Neuronal stem cell (in vitro differentiated cells): ENCODE measurements at regions not wholly inside any gene's neighbourhood (a gene's known extent, or its start where the extent isn't known, plus 50 kb on each side); places are given as distances from the start of the nearest gene placed in this dataset.
A peak's percentile ranks its signal among the peaks of the same experiment; 100 is the strongest.

ENCODE experiments used
- DNase-seq: peaks from one replicate; pipeline ENCODE4 v3.0.0-alpha.2; 2013; ENCODE audit warnings: low spot score
- H2AFZ ChIP-seq: one replicate; pipeline ENCODE4 v1.6.1; 2013; ENCODE audit warnings: mild to moderate bottlenecking, low read length, inconsistent platforms
- H2AK5ac ChIP-seq: 2 replicates; pipeline ENCODE4 v1.6.1; 2013; ENCODE audit warnings: low read depth, mild to moderate bottlenecking, inconsistent platforms, low read length, moderate library complexity, mixed read lengths
- H2BK120ac ChIP-seq: 2 replicates; pipeline ENCODE4 v1.6.1; 2013; ENCODE audit warnings: low read depth, mild to moderate bottlenecking, inconsistent platforms, low read length, moderate library complexity, mixed read lengths
- H2BK12ac ChIP-seq: one replicate; pipeline ENCODE4 v1.6.1; 2013; ENCODE audit warnings: low read length, inconsistent platforms
- H2BK15ac ChIP-seq: 2 replicates; pipeline ENCODE4 v1.6.1; 2013; ENCODE audit warnings: mild to moderate bottlenecking, low read length, inconsistent platforms, mixed read lengths
- H2BK5ac ChIP-seq: one replicate; pipeline ENCODE4 v1.6.1; 2013; ENCODE audit warnings: inconsistent platforms, mild to moderate bottlenecking, low read length, moderate library complexity
- H3K14ac ChIP-seq: one replicate; pipeline ENCODE4 v1.6.1; 2013; ENCODE audit warnings: low read length, inconsistent platforms
- H3K18ac ChIP-seq: 2 replicates; pipeline ENCODE4 v1.6.1; 2013; ENCODE audit warnings: low read length, inconsistent platforms
- H3K23ac ChIP-seq: 2 replicates; pipeline ENCODE4 v1.6.1; 2013; ENCODE audit warnings: low read depth, mild to moderate bottlenecking, mixed read lengths, low read length, inconsistent platforms; ENCODE audit not compliant: poor library complexity
- H3K27ac ChIP-seq: replicated peaks from 3 replicates; pipeline ENCODE4 v1.5.1; 2013; ENCODE audit warnings: low read length, inconsistent platforms
- H3K27me3 ChIP-seq, 3 experiments: 2 replicates each; pipeline ENCODE4 v1.6.1; 2013; ENCODE audit warnings: low read length in 3 of 3, mild to moderate bottlenecking in 2 of 3, inconsistent platforms in 1 of 3, low read depth in 1 of 3, mixed read lengths in 1 of 3, moderate library complexity in 1 of 3; ENCODE audit not compliant: control insufficient read depth in 3 of 3, insufficient read depth in 3 of 3
- H3K36me3 ChIP-seq, 2 donors: replicated peaks in 1 of 2; 2 replicates each; pipeline ENCODE4 v1.6.1; 2013; ENCODE audit warnings: low read length in 2 of 2; ENCODE audit not compliant: control insufficient read depth in 2 of 2, insufficient read depth in 2 of 2
- H3K4ac ChIP-seq: 2 replicates; pipeline ENCODE4 v1.6.1; 2013; ENCODE audit warnings: inconsistent platforms, mild to moderate bottlenecking, low read length, moderate library complexity
- H3K4me1 ChIP-seq, 2 donors: 1 replicate in 1 of 2; 2 replicates in 1 of 2; pipeline ENCODE4 v1.6.1; 2013; ENCODE audit warnings: low read length in 2 of 2, low read depth in 1 of 2; ENCODE audit not compliant: control insufficient read depth in 2 of 2, insufficient read depth in 1 of 2
- H3K4me2 ChIP-seq: one replicate; pipeline ENCODE4 v1.6.1; 2013; ENCODE audit warnings: mild to moderate bottlenecking, low read length, inconsistent platforms; ENCODE audit not compliant: insufficient read depth, poor library complexity, severe bottlenecking
- H3K4me3 ChIP-seq, 2 donors: 2 replicates each; pipeline ENCODE4 v1.5.1; 2013; ENCODE audit warnings: low read length in 2 of 2, mild to moderate bottlenecking in 2 of 2, inconsistent platforms in 1 of 2, moderate library complexity in 1 of 2
- H3K79me1 ChIP-seq: one replicate; pipeline ENCODE4 v1.6.1; 2013; ENCODE audit warnings: low read depth, mild to moderate bottlenecking, inconsistent platforms, low read length, moderate library complexity
- H3K9ac ChIP-seq: one replicate; pipeline ENCODE4 v1.6.1; 2013; ENCODE audit warnings: mild to moderate bottlenecking, low read depth, low read length, inconsistent platforms; ENCODE audit not compliant: poor library complexity
- H3K9me3 ChIP-seq, 2 donors: replicated peaks in 1 of 2; 2 replicates each; pipeline versions ENCODE3 to v1.6.1; 2013; ENCODE audit warnings: low read length in 2 of 2, mild to moderate bottlenecking in 2 of 2, inconsistent platforms in 1 of 2, low read depth in 1 of 2, mixed read lengths in 1 of 2, moderate library complexity in 1 of 2; ENCODE audit not compliant: control insufficient read depth in 2 of 2, insufficient read depth in 1 of 2
- H4K8ac ChIP-seq: one replicate; pipeline ENCODE4 v1.6.1; 2013; ENCODE audit warnings: low read depth, mild to moderate bottlenecking, inconsistent platforms, low read length, moderate library complexity
- H4K91ac ChIP-seq: one replicate; pipeline ENCODE4 v1.6.1; 2013; ENCODE audit warnings: low read length, low read depth, mild to moderate bottlenecking, inconsistent platforms; ENCODE audit not compliant: poor library complexity
- WGBS, 2 donors: extraction: QIAGEN DNeasy Blood & Tissue Kit; methylation state at CpG; one replicate each; pipeline ENCODE4 v1.1.7; 2013; ENCODE audit warnings: missing lambda C conversion rate in 2 of 2, mixed read lengths in 1 of 2; ENCODE audit not compliant: insufficient read length in 2 of 2, insufficient replicate concordance in 1 of 2; ENCODE audit errors: extremely low coverage in 2 of 2; 5-methylcytosine and 5-hydroxymethylcytosine counted together

- no CpG with 5 or more reads among the region's 4 CpGs for WGBS, 2 donors
- Histone ChIP-seq H3K27me3 (no peaks in the 10 kb centered on the region), H3K14ac (no peak overlapping the region), H4K91ac (no peak overlapping the region), H3K4me2 (no peak overlapping the region), H4K8ac (no peak overlapping the region), H2BK120ac (no peak overlapping the region), H3K23ac (no peak overlapping the region), H2AFZ (peak overlapping the region; percentile 60), H2BK12ac (no peak overlapping the region), H2BK15ac (no peak overlapping the region), H2AK5ac (no peak overlapping the region), H3K18ac (no peak overlapping the region), H2BK5ac (no peak overlapping the region), H3K4ac (no peak overlapping the region), H3K27ac (no peak overlapping the region), H3K4me1 (peaks cover 2 to 14% of the 10 kb centered on the region in 2 donors), H3K9me3 (no peaks in the 10 kb centered on the region), H3K79me1 (no peaks in the 10 kb centered on the region), H3K36me3 (no peaks in the 10 kb centered on the region), H3K9ac (no peak overlapping the region), H3K4me3 (no peak overlapping the region)
- no peak for DNase-seq
Measured at GRCh38 chr17:69717819-69718218, 303.3 kb downstream of the MAP2K6 start.

DNA sequence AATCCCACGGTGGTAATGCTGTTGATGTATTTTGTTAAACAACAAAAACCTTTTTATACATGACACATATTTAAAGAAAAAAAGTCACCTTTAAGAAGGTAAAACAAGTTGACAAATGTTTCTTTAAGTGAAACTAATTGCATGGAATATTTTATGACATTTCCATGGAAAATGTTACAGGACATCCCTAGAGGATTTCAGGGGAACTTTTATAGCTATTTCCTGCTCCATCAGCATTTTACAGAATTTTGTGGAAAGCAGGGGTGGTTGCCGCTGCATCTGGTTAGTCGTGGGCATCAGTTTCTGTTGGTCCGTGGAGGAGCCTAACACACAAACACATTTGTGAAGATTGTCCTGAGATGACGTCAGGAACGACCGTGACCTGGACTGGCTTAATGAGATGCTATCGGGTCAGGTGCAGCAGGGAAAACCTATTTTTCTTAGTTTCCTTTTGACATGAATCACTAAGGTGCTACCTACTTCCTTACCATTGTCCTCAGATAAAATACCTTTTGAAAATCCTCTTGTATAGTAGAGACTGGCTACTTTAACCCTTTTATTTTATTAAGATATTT is 305.1 kb downstream of the MAP2K6 start:
- Histone ChIP-seq H2BK120ac (no peak overlapping the region), H3K14ac (no peak overlapping the region), H4K8ac (no peak overlapping the region), H2AK5ac (no peak overlapping the region), H3K4ac (no peak overlapping the region), H3K23ac (no peak overlapping the region), H3K27me3 (no peaks in the 10 kb centered on the region), H2BK5ac (no peak overlapping the region), H3K79me1 (no peaks in the 10 kb centered on the region), H2BK15ac (no peak overlapping the region), H3K4me3 (no peak overlapping the region), H3K18ac (no peak overlapping the region), H3K36me3 (no peaks in the 10 kb centered on the region), H3K4me2 (no peak overlapping the region), H3K9ac (no peak overlapping the region), H4K91ac (no peak overlapping the region), H2AFZ (no peak overlapping the region), H2BK12ac (no peak overlapping the region), H3K9me3 (no peaks in the 10 kb centered on the region), H3K4me1 (peaks cover 2 to 14% of the 10 kb centered on the region in 2 donors), H3K27ac (no peak overlapping the region)
- WGBS, 2 donors, result no CpG with 5 or more reads among the region's 8 CpGs
- no peak for DNase-seq

- H2BK120ac ChIP-seq, result no peak overlapping the region
- H2AFZ ChIP-seq, result no peak overlapping the region
- no peak overlapping the region for H4K8ac ChIP-seq
- no peak overlapping the region for H3K23ac ChIP-seq
- WGBS, 2 donors, result no CpG with 5 or more reads among the region's 2 CpGs
- H3K4ac ChIP-seq, result no peak overlapping the region
- no peak overlapping the region for H2BK15ac ChIP-seq
- no peak overlapping the region for H4K91ac ChIP-seq
- H2BK5ac ChIP-seq, result no peak overlapping the region
- H3K4me2 ChIP-seq, result no peak overlapping the region
- no peak overlapping the region for H2BK12ac ChIP-seq
- H3K18ac ChIP-seq, result no peak overlapping the region
- no peaks in the 10 kb centered on the region for H3K9me3 ChIP-seq
- H3K9ac ChIP-seq, result no peak overlapping the region
- no peak overlapping the region for H3K27ac ChIP-seq
- H3K36me3 ChIP-seq, result no peaks in the 10 kb centered on the region
- H3K4me1 ChIP-seq, result peaks cover 2 to 3% of the 10 kb centered on the region in 2 donors
- no peak overlapping the region for H2AK5ac ChIP-seq
- no peaks in the 10 kb centered on the region for H3K79me1 ChIP-seq
- no peak for DNase-seq
- H3K27me3 ChIP-seq, result no peaks in the 10 kb centered on the region
- no peak overlapping the region for H3K14ac ChIP-seq
- H3K4me3 ChIP-seq, result no peak overlapping the region
Measured at GRCh38 chr17:69722518-69722917, 308.0 kb downstream of the MAP2K6 start.

DNA sequence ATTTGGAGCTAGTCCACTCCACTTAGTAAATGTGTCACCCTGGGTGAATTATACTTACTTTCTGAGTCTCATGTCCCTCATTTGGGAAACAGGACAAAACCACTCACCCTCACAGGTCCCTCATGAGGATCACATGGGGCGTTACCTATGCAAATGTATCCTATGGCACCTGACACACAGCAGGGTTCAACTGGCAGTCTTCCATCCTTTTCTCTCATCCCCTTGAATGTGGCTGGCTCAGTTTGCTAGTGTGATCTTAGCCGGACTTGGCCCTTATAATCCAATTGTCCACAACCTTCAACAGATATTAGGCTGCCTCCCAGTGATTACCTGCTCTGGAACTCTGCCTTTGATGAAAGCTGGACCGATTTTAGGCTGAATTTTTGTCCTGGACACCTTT is 308.8 kb downstream of the MAP2K6 start:
- no peaks in the 10 kb centered on the region for H3K36me3 ChIP-seq
- no peak overlapping the region for H4K91ac ChIP-seq
- DNase-seq, result no peak
- no peak overlapping the region for H3K4ac ChIP-seq
- H3K27me3 ChIP-seq, result no peaks in the 10 kb centered on the region
- no CpG with 5 or more reads among the region's 3 CpGs for WGBS, 2 donors
- no peak overlapping the region for H3K18ac ChIP-seq
- no peak overlapping the region for H2BK12ac ChIP-seq
- no peak overlapping the region for H4K8ac ChIP-seq
- no peak overlapping the region for H2BK120ac ChIP-seq
- no peak overlapping the region for H3K4me2 ChIP-seq
- H3K79me1 ChIP-seq, result no peaks in the 10 kb centered on the region
- H2BK15ac ChIP-seq, result no peak overlapping the region
- H3K4me1 ChIP-seq, result peaks cover 0 to 2% of the 10 kb centered on the region in 2 donors
- H3K27ac ChIP-seq, result no peak overlapping the region
- H2AFZ ChIP-seq, result no peak overlapping the region
- no peak overlapping the region for H2BK5ac ChIP-seq
- H3K23ac ChIP-seq, result no peak overlapping the region
- H3K4me3 ChIP-seq, result no peak overlapping the region
- no peaks in the 10 kb centered on the region for H3K9me3 ChIP-seq
- no peak overlapping the region for H3K9ac ChIP-seq
- no peak overlapping the region for H3K14ac ChIP-seq
- no peak overlapping the region for H2AK5ac ChIP-seq
